OCI-LY1 (cell line): ENCODE measurements at regions not wholly inside any gene's neighbourhood (a gene's known extent, or its start where the extent isn't known, plus 50 kb on each side); places are given as distances from the start of the nearest gene placed in this dataset.

ENCODE experiments used
- H2AFZ ChIP-seq: fragments of 200-600 bp; sonication (generic), shearing (Covaris generic); 2 replicates; pipeline ENCODE4 v1.6.0; 2014; ENCODE audit warnings: antibody characterized with exemption, mild to moderate bottlenecking, low read length
- H3F3A ChIP-seq: fragments of 200-600 bp; sonication (generic), shearing (Covaris generic); 2 replicates; pipeline ENCODE4 v1.6.0; 2014; ENCODE audit warnings: mild to moderate bottlenecking, antibody characterized with exemption, low read length, moderate library complexity; ENCODE audit not compliant: insufficient read depth
- H3K27ac ChIP-seq: fragments of 200-600 bp; sonication (generic); 2 replicates; pipeline ENCODE4 v1.5.1; 2014; ENCODE audit warnings: low read length, mixed run types, mild to moderate bottlenecking, low read depth; ENCODE audit not compliant: poor library complexity, severe bottlenecking
- H3K27me3 ChIP-seq: fragments of 200-600 bp; sonication (generic); 2 replicates; pipeline ENCODE4 v1.6.0; 2014; ENCODE audit warnings: antibody characterized with exemption, mild to moderate bottlenecking, low read length, moderate library complexity; ENCODE audit not compliant: insufficient read depth
- H3K36me3 ChIP-seq: fragments of 200-600 bp; sonication (generic); 2 replicates; pipeline ENCODE4 v1.6.1; 2014; ENCODE audit warnings: mild to moderate bottlenecking, antibody characterized with exemption, low read length, moderate library complexity, mixed read lengths; ENCODE audit not compliant: insufficient read depth
- H3K4me1 ChIP-seq: fragments of 200-600 bp; sonication (generic); 2 replicates; pipeline ENCODE4 v1.5.1; 2014; ENCODE audit warnings: mild to moderate bottlenecking, low read length, moderate library complexity; ENCODE audit not compliant: insufficient read depth, severe bottlenecking
- H3K4me2 ChIP-seq: fragments of 200-600 bp; sonication (generic), shearing (Covaris generic); 2 replicates; pipeline ENCODE4 v1.6.1; 2014; ENCODE audit warnings: low read length
- H3K4me3 ChIP-seq: fragments of 200-600 bp; sonication (generic); 2 replicates; pipeline ENCODE4 v1.5.1; 2014; ENCODE audit warnings: low read length, low read depth, mild to moderate bottlenecking, mixed read lengths; ENCODE audit not compliant: poor library complexity, severe bottlenecking
- H3K79me2 ChIP-seq: fragments of 200-600 bp; shearing (Covaris generic); 2 replicates; pipeline ENCODE4 v1.6.1; 2016; ENCODE audit warnings: mixed run types, low read length, mixed read lengths; ENCODE audit not compliant: insufficient read depth
- H3K9ac ChIP-seq: fragments of 200-600 bp; sonication (generic), shearing (Covaris generic); 2 replicates; pipeline ENCODE4 v1.6.1; 2014; ENCODE audit warnings: mild to moderate bottlenecking, low read length, mixed read lengths
- H3K9me2 ChIP-seq: fragments of 200-600 bp; sonication (generic), shearing (Covaris generic); 2 replicates; pipeline ENCODE4 v1.6.1; 2014; ENCODE audit warnings: low read depth, mild to moderate bottlenecking, low read length, mixed read lengths
- H3K9me3 ChIP-seq: fragments of 200-600 bp; shearing (Covaris generic); 2 replicates; pipeline ENCODE4 v1.6.1; 2014; ENCODE audit warnings: low read length, mixed read lengths
- H4K20me1 ChIP-seq: fragments of 200-600 bp; sonication (generic), shearing (Covaris generic); 2 replicates; pipeline ENCODE4 v1.6.0; 2016; ENCODE audit warnings: mild to moderate bottlenecking, low read length; ENCODE audit not compliant: insufficient read depth
- CTCF ChIP-seq: fragments of 200-600 bp; sonication (generic), shearing (Covaris generic); IDR thresholded peaks from 2 replicates; pipeline ENCODE4 v1.5.1; 2017; ENCODE audit warnings: mild to moderate bottlenecking, antibody characterized with exemption, low read length, moderate library complexity, mixed read lengths
- EZH2 ChIP-seq: fragments of 200-600 bp; sonication (generic), shearing (Covaris generic); IDR thresholded peaks from 2 replicates; pipeline ENCODE4 v1.8.0; 2017; ENCODE audit warnings: borderline replicate concordance, mixed run types, mild to moderate bottlenecking, antibody characterized with exemption, low read length, moderate library complexity, mixed read lengths

DNA sequence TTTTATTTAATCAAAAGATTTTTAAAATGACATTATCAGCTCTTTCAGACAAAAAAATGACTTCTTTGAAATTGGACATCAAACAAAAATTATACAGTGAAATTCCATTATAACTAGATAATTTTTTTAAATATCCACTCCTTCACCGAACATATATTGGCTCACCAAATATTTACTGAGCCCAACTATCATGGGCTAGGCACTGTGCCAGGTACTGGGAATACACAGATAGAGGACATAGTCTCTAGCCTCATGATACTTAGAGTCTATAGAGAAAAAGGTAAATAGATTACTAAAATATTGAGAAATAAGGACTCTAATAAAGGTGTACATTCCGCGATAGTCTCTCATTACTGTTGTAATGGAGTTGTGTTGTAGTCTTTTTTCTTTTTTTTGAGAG lies 219.9 kb downstream of the SEC23A start:
- no peak overlapping the region for H2AFZ ChIP-seq
- no peak overlapping the region for H3K4me3 ChIP-seq
- no peaks in the 10 kb centered on the region for H3K27me3 ChIP-seq
- H3K4me2 ChIP-seq, result no peak overlapping the region
- H3K9me3 ChIP-seq, result no peaks in the 10 kb centered on the region
- H3K9ac ChIP-seq, result no peak overlapping the region
- no peaks in the 10 kb centered on the region for H3K36me3 ChIP-seq
- H3K27ac ChIP-seq, result no peak overlapping the region
- no peaks in the 10 kb centered on the region for H3F3A ChIP-seq
- no peaks in the 10 kb centered on the region for H3K4me1 ChIP-seq
- H3K9me2 ChIP-seq, result no peaks in the 10 kb centered on the region
- no peaks in the 10 kb centered on the region for H4K20me1 ChIP-seq
- TF ChIP-seq EZH2 (no peak), CTCF (no peak)
- H3K79me2 ChIP-seq, result no peaks in the 10 kb centered on the region

DNA sequence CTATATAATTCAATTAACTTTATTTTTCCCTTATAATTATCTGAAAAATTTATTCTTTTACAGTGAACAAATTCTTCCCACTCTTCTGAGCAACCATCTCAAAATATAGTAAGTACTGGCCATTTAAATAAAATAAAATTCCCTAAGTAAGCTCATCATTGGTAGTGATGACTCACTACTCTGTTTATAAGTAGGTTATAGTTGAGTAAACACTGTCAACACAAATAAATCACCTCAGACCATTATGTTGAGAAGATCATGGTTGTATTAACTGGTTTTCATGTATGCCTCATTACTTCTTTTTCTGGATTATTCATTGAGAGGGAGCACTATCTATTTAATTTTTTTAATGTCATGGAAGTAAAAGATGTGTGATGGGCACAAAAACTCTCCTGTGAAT lies 220.5 kb downstream of the SEC23A start:
- no peaks in the 10 kb centered on the region for H3K9me2 ChIP-seq
- H3K4me3 ChIP-seq, result no peak overlapping the region
- no peak overlapping the region for H3K4me2 ChIP-seq
- no peak overlapping the region for H3K27ac ChIP-seq
- no peak overlapping the region for H3K9ac ChIP-seq
- H3K27me3 ChIP-seq, result no peaks in the 10 kb centered on the region
- TF ChIP-seq EZH2 (no peak), CTCF (no peak)
- H3K9me3 ChIP-seq, result no peaks in the 10 kb centered on the region
- H4K20me1 ChIP-seq, result no peaks in the 10 kb centered on the region
- H3K79me2 ChIP-seq, result no peaks in the 10 kb centered on the region
- no peaks in the 10 kb centered on the region for H3F3A ChIP-seq
- H3K36me3 ChIP-seq, result no peaks in the 10 kb centered on the region
- no peaks in the 10 kb centered on the region for H3K4me1 ChIP-seq
- H2AFZ ChIP-seq, result no peak overlapping the region

- Histone ChIP-seq H3F3A (no peaks in the 10 kb centered on the region), H2AFZ (no peak overlapping the region), H3K79me2 (no peaks in the 10 kb centered on the region), H3K27ac (no peak overlapping the region), H3K9me2 (no peaks in the 10 kb centered on the region), H3K27me3 (no peaks in the 10 kb centered on the region), H4K20me1 (no peaks in the 10 kb centered on the region), H3K4me2 (no peak overlapping the region), H3K9me3 (no peaks in the 10 kb centered on the region), H3K4me1 (no peaks in the 10 kb centered on the region), H3K9ac (no peak overlapping the region), H3K4me3 (no peak overlapping the region), H3K36me3 (no peaks in the 10 kb centered on the region)
- no peak for TF ChIP-seq EZH2
- TF ChIP-seq CTCF, result no peak
Observed at GRCh38 chr14:38880643-38881524, 222.2 kb downstream of the SEC23A start.
